IMR-90 (cell line): ENCODE measurements at regions not wholly inside any gene's neighbourhood (a gene's known extent, or its start where the extent isn't known, plus 50 kb on each side); places are given as distances from the start of the nearest gene placed in this dataset.
A peak's percentile ranks its signal among the peaks of the same experiment; 100 is the strongest.

Experiments used
- ATAC-seq: fragments of 200-7000 bp; cut with Tn5 transposase; 2 replicates; pipeline ENCODE4 v1.9.1; 2020; ENCODE audit warnings: low read depth, mild to moderate bottlenecking, moderate library complexity
- BruUV-seq: library from RNA; stranded (reverse); fragments of 400-500 nt; replicated peaks from 2 replicates; lab custom pipeline; 2021; lab: Mats Ljungman, UMichigan
- CTCF ChIA-PET: fragments of 300-600 bp; formaldehyde crosslinking; extraction: SDS; loops from one replicate; lab custom pipeline; 2021; ENCODE audit warnings: antibody characterized with exemption; lab: Yijun Ruan, JAX
- POLR2A ChIA-PET: fragments of 300-600 bp; sonication (Branson Sonifier 250); formaldehyde crosslinking; loops from one replicate; lab custom pipeline; 2022; ENCODE audit warnings: antibody characterized with exemption; ENCODE audit not compliant: unreplicated experiment; lab: Charles Lee
- DNase-seq: peaks from one replicate; pipeline ENCODE4 v3.0.0; 2013
- H2AFZ ChIP-seq: replicated peaks from 2 replicates; pipeline ENCODE3; 2013; ENCODE audit warnings: low read length, mild to moderate bottlenecking; ENCODE audit not compliant: poor library complexity
- H2AK5ac ChIP-seq: 2 replicates; pipeline ENCODE4 v1.6.1; 2013; ENCODE audit warnings: low read depth, low read length, inconsistent platforms
- H2AK9ac ChIP-seq: replicated peaks from 2 replicates; pipeline ENCODE3; 2013; ENCODE audit warnings: mild to moderate bottlenecking, low read depth, low read length, moderate library complexity; ENCODE audit not compliant: poor library complexity
- H2BK120ac ChIP-seq: 2 replicates; pipeline ENCODE4 v1.6.1; 2013; ENCODE audit warnings: low read depth, low read length, inconsistent platforms
- H2BK15ac ChIP-seq: 3 replicates; pipeline ENCODE4 v1.6.1; 2013; ENCODE audit warnings: low read depth, low read length, inconsistent platforms
- H2BK20ac ChIP-seq: 2 replicates; pipeline ENCODE4 v1.6.1; 2013; ENCODE audit warnings: low read depth, mild to moderate bottlenecking, inconsistent platforms, low read length, moderate library complexity
- H2BK5ac ChIP-seq: 2 replicates; pipeline ENCODE4 v1.6.1; 2013; ENCODE audit warnings: mild to moderate bottlenecking, low read depth, low read length, inconsistent platforms; ENCODE audit not compliant: poor library complexity, severe bottlenecking
- H3K14ac ChIP-seq: replicated peaks from 2 replicates; pipeline ENCODE4 v1.6.1; 2013; ENCODE audit warnings: low read depth, low read length, inconsistent platforms
- H3K18ac ChIP-seq: 2 replicates; pipeline ENCODE4 v1.6.1; 2013; ENCODE audit warnings: low read depth, low read length, control low read depth
- H3K23ac ChIP-seq: 2 replicates; pipeline ENCODE4 v1.6.1; 2013; ENCODE audit warnings: low read depth, low read length, inconsistent platforms
- H3K27ac ChIP-seq: 2 replicates; pipeline ENCODE4 v1.5.1; 2013; ENCODE audit warnings: mild to moderate bottlenecking, control low read depth, low read length; ENCODE audit not compliant: insufficient read depth
- H3K27me3 ChIP-seq: 2 replicates; pipeline ENCODE4 v1.6.1; 2013; ENCODE audit warnings: low read length; ENCODE audit not compliant: control insufficient read depth, insufficient read depth
- H3K36me3 ChIP-seq: 2 replicates; pipeline ENCODE4 v1.6.1; 2013; ENCODE audit warnings: low read length, mixed read lengths; ENCODE audit not compliant: control insufficient read depth, insufficient read depth
- H3K4ac ChIP-seq: 2 replicates; pipeline ENCODE4 v1.6.1; 2013; ENCODE audit warnings: low read depth, low read length, inconsistent platforms
- H3K4me1 ChIP-seq: 2 replicates; pipeline ENCODE4 v1.6.1; 2013; ENCODE audit warnings: low read length, mixed read lengths; ENCODE audit not compliant: control insufficient read depth, insufficient read depth
- H3K4me2 ChIP-seq: 2 replicates; pipeline ENCODE4 v1.6.1; 2013; ENCODE audit warnings: low read depth, mild to moderate bottlenecking, control low read depth, low read length, moderate library complexity
- H3K4me3 ChIP-seq: 2 replicates; pipeline ENCODE4 v1.5.1; 2013; ENCODE audit warnings: low read depth, mild to moderate bottlenecking, control low read depth, low read length, moderate library complexity; ENCODE audit not compliant: insufficient read depth
- H3K56ac ChIP-seq: 2 replicates; pipeline ENCODE4 v1.6.1; 2013; ENCODE audit warnings: low read length, inconsistent platforms; ENCODE audit not compliant: insufficient read depth; ENCODE audit errors: extremely low read depth
- H3K79me1 ChIP-seq, 2 experiments: 2 replicates each; pipeline ENCODE4 v1.6.1; 2013; ENCODE audit warnings: low read length in 2 of 2, inconsistent platforms in 1 of 2, low read depth in 1 of 2
- H3K9ac ChIP-seq: 2 replicates; pipeline ENCODE4 v1.6.1; 2013; ENCODE audit warnings: low read depth, low read length, control low read depth
- H3K9me1 ChIP-seq: 2 replicates; pipeline ENCODE4 v1.6.1; 2013; ENCODE audit warnings: low read length, inconsistent platforms; ENCODE audit not compliant: insufficient read depth
- H3K9me3 ChIP-seq: 2 replicates; pipeline ENCODE4 v1.6.1; 2013; ENCODE audit warnings: low read length; ENCODE audit not compliant: control insufficient read depth, insufficient read depth
- H4K20me1 ChIP-seq: 2 replicates; pipeline ENCODE4 v1.6.1; 2013; ENCODE audit warnings: low read length, inconsistent platforms; ENCODE audit not compliant: insufficient read depth
- H4K5ac ChIP-seq: 2 replicates; pipeline ENCODE4 v1.6.1; 2013; ENCODE audit warnings: mild to moderate bottlenecking, low read depth, low read length, control low read depth
- H4K8ac ChIP-seq, 2 experiments: 2 replicates each; pipeline ENCODE4 v1.6.1; 2013; ENCODE audit warnings: low read depth in 2 of 2, low read length in 2 of 2, control low read depth in 1 of 2, inconsistent platforms in 1 of 2
- H4K91ac ChIP-seq: 2 replicates; pipeline ENCODE4 v1.6.1; 2013; ENCODE audit warnings: low read depth, low read length, inconsistent platforms; ENCODE audit not compliant: insufficient read depth
- POLR2A ChIP-seq: IDR thresholded peaks from 2 replicates; pipeline ENCODE4 v1.6.1; 2012; ENCODE audit warnings: mild to moderate bottlenecking, low read depth, low read length
- WGBS, 2 experiments: methylation state at CpG; one replicate each; pipeline versions ENCODE4 v1.1.5 to v1.1.7; 2013; ENCODE audit warnings: missing lambda C conversion rate in 2 of 2; ENCODE audit not compliant: insufficient read length in 1 of 2; ENCODE audit errors: extremely low coverage in 2 of 2; 5-methylcytosine and 5-hydroxymethylcytosine counted together
- dilution Hi-C: fragments of 300-500 bp; cut with HindIII; formaldehyde crosslinking; loops from one replicate; pipeline ENCODE4 v1.14.3; 2018; ENCODE audit warnings: low sequenced_read_pairs; ENCODE audit not compliant: unreplicated experiment
- in situ Hi-C: fragments of 300-500 bp; cut with MboI; formaldehyde crosslinking; loops from 3 replicates; pipeline ENCODE4 v1.14.3; 2019; ENCODE audit warnings: low sequenced_read_pairs, inconsistent platforms, mixed read lengths
- intact Hi-C: fragments of 100-400 bp; cut with micrococcal nuclease; formaldehyde crosslinking; loops from 2 replicates; pipeline ENCODE4 v1.10.0; 2022

- H2BK20ac ChIP-seq: no peak overlapping the region
- intact Hi-C loops: no loop called here
- no peak overlapping the region for H2AFZ ChIP-seq
- H2BK5ac ChIP-seq: no peak overlapping the region
- dilution Hi-C loops: no loop called here
- H3K14ac ChIP-seq: no peak overlapping the region
- CTCF ChIA-PET: no interaction called here
- no peak overlapping the region for H3K4me3 ChIP-seq
- H4K5ac ChIP-seq: no peak overlapping the region
- no peak overlapping the region for H3K27ac ChIP-seq
- H3K36me3 ChIP-seq: no peaks in the 10 kb centered on the region
- no peak for ATAC-seq
- H2AK5ac ChIP-seq: no peak overlapping the region
- no peaks in the 10 kb centered on the region; the same call in 1 of the 2 replicates for H3K27me3 ChIP-seq
- DNase-seq: peak; percentile 26
- H3K23ac ChIP-seq: no peak overlapping the region
- no peak overlapping the region for H2BK120ac ChIP-seq
- no peak overlapping the region for H3K4me2 ChIP-seq
- H2BK15ac ChIP-seq: no peak overlapping the region
- H3K9ac ChIP-seq: no peak overlapping the region
- no peaks in the 10 kb centered on the region for H3K79me1 ChIP-seq
- no peaks in the 10 kb centered on the region for H4K20me1 ChIP-seq
- in situ Hi-C loops: no loop called here
- 75% methylated on average over 2 of the region's 6 CpGs; no CpG with 5 or more reads in 1 of the 2 experiments for WGBS, 2 experiments
- no peaks in the 10 kb centered on the region; the same call in 1 of the 2 replicates for H3K4me1 ChIP-seq
- no peaks in the 10 kb centered on the region for H3K9me1 ChIP-seq
- no peak overlapping the region for H3K56ac ChIP-seq
- no peak for TF ChIP-seq POLR2A
- no peak overlapping the region for H2AK9ac ChIP-seq
- H3K18ac ChIP-seq: no peak overlapping the region
- BruUV-seq: no TSS peak
- no peak overlapping the region for H4K91ac ChIP-seq
- no peak overlapping the region for H3K4ac ChIP-seq
- POLR2A ChIA-PET: no interaction called here
- H4K8ac ChIP-seq: no peak overlapping the region
- H3K9me3 ChIP-seq: no peaks in the 10 kb centered on the region
Observed at GRCh38 chr20:47929368-47930115, 144.3 kb upstream of the SULF2 start.
